AG09309 (cell line): ENCODE measurements at regions not wholly inside any gene's neighbourhood (a gene's known extent, or its start where the extent isn't known, plus 50 kb on each side); places are given as distances from the start of the nearest gene placed in this dataset.
A peak's percentile ranks its signal among the peaks of the same experiment; 100 is the strongest.

Source experiments
- DNase-seq: peaks from one replicate; pipeline ENCODE4 v3.0.0-alpha.2; 2010; ENCODE audit warnings: low read depth
- H3K4me3 ChIP-seq: 2 replicates; pipeline ENCODE4 v1.5.1; 2011; ENCODE audit warnings: mild to moderate bottlenecking, low read depth, low read length, moderate library complexity; ENCODE audit not compliant: control insufficient read depth
- CTCF ChIP-seq: IDR thresholded peaks from 2 replicates; pipeline ENCODE4 v1.5.1; 2011; ENCODE audit warnings: mild to moderate bottlenecking, low read depth, low read length, inconsistent platforms; ENCODE audit not compliant: insufficient read depth, control insufficient read depth; ENCODE audit errors: missing control alignments

GRCh38 chr3:150082898-150083654 is 112.4 kb upstream of the PFN2 start:
- no peak for TF ChIP-seq CTCF
- peak overlapping the region; percentile 4 for H3K4me3 ChIP-seq
- no peak for DNase-seq

GRCh38 chr3:150081084-150081483 is 110.4 kb upstream of the PFN2 start:
- TF ChIP-seq CTCF = no peak
- DNase-seq = no peak
- no peak overlapping the region for H3K4me3 ChIP-seq

GRCh38 chr3:150080058-150080730 is 109.5 kb upstream of the PFN2 start:
- TF ChIP-seq CTCF = no peak
- DNase-seq = no peak
- H3K4me3 ChIP-seq = no peak overlapping the region

- no peak overlapping the region for H3K4me3 ChIP-seq
- peak; percentile 67 for DNase-seq
- no peak for TF ChIP-seq CTCF
These were observed 108.5 kb upstream of the PFN2 start for GRCh38 chr3:150079029-150079739.

- no peak for DNase-seq
- TF ChIP-seq CTCF = no peak
- no peak overlapping the region for H3K4me3 ChIP-seq
These were observed 107.0 kb upstream of the PFN2 start for GRCh38 chr3:150077581-150078247.

GRCh38 chr3:150077107-150077506 is 106.4 kb upstream of the PFN2 start:
- H3K4me3 ChIP-seq = no peak overlapping the region
- no peak for TF ChIP-seq CTCF
- no peak for DNase-seq
